H1 (cell line): ENCODE measurements at regions not wholly inside any gene's neighbourhood (a gene's known extent, or its start where the extent isn't known, plus 50 kb on each side); places are given as distances from the start of the nearest gene placed in this dataset.

Source experiments
- EP300 ChIP-seq, 2 experiments: IDR thresholded peaks; 1 replicate in 1 of 2; 2 replicates in 1 of 2; pipeline ENCODE4 v1.6.1; 2011 to 2012; ENCODE audit warnings: low read depth in 2 of 2, low read length in 2 of 2, mild to moderate bottlenecking in 2 of 2, borderline replicate concordance in 1 of 2, inconsistent platforms in 1 of 2, moderate library complexity in 1 of 2
- YY1 ChIP-seq: IDR thresholded peaks from 2 replicates; pipeline ENCODE4 v1.6.1; 2011; ENCODE audit warnings: low read depth, mild to moderate bottlenecking, low read length

GRCh38 chr7:137146552-137147337 lies 196.8 kb downstream of the PTN start (continued):
- TF ChIP-seq EP300 (IDR thresholded peaks at IDR 0.05; ENCODE audit: borderline replicate concordance in 1 of 2, low read depth in 2 of 2, low read length in 2 of 2) (no peak), YY1 (no peak)
